Dermis microvascular lymphatic vessel endothelial cell (primary cell): ENCODE measurements at regions not wholly inside any gene's neighbourhood (a gene's known extent, or its start where the extent isn't known, plus 50 kb on each side); places are given as distances from the start of the nearest gene placed in this dataset.

ENCODE experiments used
- DNase-seq, 2 donors: peaks; one replicate each; pipeline versions ENCODE4 v3.0.0 to v3.0.0-alpha.2; 2010; ENCODE audit warnings: low read depth in 2 of 2

DNA sequence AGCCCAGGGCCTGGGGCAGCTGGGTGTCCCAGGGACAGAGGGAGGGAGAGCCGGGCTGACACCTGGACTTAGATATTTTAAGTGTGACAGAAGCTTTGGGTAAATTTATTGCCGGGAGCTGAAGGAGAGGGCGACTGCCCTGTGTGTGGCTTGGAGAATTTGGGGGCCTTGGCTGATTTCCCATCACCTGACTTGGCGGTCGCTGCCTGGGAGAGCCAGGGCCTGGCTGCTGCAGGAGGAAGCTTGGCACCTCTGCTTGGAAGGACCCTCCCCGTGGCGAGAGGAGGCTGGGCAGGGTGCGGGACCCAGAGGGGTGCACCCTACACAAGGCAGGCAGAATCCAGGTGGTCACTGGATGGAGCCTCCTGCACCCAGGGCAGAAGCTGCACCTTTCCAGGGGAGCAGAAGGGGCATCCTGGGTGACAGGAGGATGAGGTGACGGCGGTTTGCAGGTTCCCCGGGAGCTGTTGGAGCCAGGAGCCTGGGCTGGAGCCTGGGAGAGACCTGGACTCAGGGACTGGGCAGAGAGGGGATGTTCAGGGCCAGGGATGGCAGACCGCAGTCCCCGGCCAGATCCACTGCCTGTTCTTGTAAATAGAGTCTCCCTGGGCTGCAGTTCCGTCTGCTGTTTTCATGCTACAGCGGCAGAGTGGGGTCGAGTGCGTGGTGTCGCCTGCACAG is 72.0 kb downstream of the RGS12 start:
- no peak for DNase-seq

DNA sequence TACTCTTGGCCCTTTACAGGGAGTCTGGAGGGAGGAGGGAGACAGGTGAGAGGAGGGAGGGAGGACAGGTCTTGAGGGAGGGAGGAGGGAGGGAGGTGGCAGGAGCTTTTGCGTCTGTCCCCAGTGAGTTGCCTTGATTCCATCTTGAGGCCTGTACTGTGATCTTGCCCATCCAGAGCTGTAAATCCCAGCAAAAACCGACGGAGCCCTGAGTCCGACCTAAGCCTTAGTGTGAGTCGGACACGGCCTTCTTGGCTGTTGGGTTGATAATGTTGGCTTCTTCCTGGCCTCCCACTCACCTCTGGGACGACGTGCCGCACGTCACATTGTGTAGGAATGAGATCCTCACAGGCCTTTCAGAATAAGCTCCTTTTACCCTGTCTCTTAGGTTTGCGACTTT is 72.5 kb downstream of the RGS12 start:
- DNase-seq = no peak

DNA sequence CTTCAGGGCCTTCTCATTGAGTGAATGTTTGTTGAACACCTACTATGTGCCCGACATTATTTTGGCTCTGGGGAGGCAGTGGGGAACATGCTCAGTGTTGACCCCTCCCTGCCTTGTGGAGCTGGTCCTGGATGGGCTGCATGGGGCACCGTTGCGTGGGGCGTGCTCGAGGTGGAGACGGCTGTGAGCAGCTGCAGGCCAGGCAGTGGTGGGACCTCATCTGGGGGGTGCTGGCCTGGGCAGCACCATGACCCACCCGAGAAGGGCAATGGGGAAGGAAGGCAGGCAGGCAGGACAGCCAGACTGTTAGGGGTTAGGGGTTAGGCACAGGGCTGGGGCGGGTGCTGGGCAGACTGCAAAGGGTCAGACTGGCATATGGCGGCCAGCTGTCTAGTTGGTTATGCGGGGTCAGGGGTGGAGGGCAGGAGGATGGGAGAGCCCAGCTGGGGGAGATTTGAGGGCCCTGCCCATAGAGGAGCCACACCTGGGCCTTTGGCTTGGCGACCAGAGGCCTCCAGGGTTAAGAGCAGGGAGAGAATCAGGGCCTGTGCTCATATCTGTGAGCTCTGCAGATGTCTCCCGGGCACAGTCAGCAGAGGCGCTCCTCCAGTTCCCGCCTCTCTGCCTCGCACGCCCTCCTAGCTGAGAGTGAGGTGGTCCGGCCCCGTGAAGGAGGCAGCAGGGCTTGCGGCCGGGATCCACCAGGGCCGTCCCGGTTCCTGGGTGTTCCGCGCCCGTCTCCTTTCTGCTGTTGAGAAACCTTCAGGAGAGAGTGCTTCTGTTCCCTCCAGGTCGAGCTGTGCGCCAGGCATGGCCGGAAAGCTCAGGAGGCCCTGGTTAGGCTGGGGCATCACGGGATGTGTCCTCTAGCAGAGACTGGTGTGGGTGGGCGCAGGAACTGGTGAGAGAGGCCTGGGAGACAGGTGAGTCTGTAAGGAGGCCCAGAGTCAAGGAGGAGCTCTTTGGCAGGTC is 73.3 kb downstream of the RGS12 start:
- DNase-seq = no peak

DNA sequence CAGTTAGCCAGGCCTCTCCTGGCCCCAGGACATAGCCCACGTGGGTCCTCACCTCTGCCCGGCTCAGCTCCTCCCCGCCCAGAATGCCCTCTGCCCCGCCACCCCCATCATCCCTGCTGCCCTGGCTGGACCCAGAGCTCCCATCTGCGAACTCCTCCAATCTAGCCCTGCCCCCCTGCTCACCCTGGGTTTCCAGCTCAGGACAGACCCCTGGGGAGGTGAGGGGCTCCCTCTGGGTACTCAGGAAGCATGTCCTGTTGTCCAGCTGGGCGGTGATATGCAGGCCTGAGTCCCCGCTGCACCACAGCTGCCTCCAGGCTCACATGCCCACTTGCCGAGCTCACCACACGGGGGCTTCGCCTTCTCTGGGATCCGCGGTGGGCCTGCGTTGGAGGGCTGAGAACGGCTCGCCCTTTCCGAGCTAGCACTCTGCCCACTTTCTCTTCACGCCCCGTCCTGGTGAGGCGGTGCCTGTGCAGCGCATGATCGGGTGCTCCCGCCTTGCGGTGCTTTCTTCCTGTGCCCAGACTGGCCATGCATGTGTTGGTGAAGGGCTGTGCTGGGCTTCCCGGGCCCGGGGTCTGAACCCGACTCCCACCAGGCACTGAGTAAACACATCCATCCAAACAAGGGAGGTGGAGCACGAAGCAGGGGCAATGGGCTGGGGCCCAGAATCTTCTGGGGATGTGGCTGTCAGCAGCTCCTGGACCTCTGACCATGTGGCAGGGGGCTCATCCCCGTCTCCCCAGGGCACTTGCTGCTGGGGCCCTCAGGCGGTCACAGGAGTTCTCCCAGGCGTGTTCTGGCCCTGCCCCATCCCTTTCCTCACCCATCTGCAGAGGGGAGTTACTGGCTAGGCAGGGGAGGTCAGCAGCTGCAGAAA is 74.3 kb downstream of the RGS12 start:
- DNase-seq = no peak

DNA sequence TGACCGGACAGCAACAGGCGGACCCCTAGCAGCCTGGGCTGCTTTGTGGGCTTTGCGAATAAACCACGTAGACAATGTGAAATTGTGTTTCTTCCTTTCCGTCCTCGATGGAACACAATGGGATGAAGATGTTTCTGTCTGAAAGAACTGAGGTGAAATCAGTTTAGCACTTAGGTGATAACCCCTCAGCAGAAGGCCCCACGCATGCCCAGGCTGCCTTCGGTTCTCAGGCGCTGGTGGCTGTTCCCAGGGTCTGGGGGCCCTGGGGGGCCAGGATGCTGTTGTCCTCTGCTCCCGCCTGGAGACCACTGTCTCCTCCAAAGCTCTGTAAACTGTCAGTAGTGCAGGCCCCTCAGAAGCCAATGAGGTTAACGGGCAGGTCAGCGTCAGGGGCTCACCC is 73.9 kb upstream of the HGFAC start:
- no peak for DNase-seq

DNA sequence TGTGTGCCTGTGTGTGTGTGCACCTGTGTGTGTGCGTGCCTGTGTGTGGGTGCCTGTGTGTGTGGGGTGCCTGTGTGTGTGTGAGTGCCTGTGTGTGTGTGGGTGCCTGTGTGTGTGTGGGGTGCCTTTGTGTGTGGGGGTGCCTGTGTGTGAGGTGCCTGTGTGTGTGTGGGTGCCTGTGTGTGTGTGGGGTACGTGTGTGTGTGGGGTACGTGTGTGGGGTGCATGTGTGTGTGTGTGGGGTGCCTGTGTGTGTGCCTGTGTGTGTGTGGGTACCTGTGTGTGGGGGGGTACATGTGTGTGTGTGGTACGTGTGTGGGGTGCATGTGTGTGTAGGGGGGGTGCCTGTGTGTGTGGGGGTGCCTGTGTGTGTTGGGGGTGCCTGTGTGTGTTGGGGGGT is 73.4 kb upstream of the HGFAC start:
- no peak for DNase-seq

DNA sequence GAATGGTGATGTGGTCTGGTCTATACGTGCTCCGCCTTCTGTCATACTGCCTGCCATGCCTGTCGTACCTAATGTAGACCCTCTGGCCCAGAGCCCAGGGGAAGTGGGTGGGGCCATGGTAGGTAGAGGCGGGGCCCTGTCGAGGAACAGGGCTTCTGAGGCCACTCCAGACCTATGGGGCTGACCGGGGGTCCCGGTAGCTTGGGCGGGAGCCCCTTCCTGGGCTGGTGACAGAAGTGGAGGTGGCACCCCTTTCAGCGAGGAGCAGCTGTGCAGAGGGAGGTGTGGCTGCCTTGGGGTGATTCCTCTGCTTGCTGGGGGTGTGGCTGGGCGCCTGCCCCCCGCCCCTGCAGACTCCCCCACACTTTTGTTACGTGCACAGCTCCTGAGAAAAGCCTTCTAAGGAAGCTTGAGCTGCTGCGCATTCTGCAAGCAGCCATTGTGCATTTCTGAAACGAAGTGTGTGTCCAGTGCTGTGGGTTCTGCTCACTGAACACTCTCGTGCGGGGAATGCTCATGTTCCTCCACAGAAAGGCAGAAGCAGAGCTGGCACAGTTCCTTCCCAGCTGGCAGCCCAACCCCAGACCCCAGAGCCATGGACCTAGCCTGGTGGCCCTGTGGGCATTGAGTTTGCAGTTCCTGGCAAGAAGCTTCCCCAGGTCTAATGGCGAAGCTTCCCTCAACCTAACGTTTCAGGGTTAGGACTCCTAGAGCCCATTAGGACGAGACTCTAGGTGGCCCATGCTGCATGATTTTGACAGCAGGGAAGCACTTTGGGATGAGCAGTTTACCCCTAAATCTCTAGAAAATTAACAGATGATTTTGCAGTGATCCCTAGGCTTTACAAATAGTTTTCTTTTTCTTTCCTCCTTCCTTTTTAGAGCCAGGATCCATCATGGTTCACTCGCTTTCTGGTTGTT is 72.7 kb upstream of the HGFAC start:
- no peak for DNase-seq

DNA sequence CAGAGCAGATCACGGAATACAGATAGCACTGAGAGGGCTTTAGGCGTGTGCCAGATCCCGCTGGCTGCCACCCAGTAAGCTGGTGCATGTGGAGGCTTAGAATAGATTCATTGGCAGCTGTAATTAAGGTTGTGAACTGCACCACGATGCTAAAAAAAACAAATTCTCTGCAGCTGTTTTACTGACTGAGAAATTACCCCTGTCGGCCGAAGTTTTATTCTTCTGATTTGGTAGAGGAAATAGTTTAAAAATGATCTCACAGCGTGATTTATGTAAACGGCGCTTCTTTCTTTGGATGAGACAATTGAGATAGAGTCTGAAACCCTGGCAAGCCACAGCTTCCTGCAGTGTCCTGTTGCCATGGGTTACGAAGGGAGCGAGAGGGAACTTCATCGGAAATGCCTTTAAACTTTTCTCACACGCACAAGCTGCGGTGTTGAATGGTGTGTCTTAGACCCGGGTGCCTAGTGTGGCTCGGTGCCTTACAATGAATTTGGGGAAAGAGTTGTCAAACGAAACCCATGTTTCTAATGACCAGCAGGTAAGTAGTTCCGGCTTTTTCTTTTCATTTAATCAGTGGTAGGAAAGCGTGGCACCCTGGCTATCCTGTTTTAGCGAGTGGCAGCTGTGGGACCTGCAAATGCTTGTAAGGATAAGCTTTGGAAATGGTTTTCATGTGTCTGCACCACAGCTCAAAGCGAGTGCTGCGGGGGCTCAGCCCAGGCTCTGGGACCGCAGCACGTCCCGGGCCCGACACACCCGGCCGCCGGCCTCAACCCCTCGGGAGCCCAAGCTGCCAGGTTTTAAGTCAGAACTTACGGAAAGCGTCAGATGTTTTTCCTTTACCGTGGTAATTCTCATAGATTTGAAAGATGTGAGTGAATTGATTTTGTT is 71.7 kb upstream of the HGFAC start:
- peak; percentile 24 to 86 for DNase-seq

DNA sequence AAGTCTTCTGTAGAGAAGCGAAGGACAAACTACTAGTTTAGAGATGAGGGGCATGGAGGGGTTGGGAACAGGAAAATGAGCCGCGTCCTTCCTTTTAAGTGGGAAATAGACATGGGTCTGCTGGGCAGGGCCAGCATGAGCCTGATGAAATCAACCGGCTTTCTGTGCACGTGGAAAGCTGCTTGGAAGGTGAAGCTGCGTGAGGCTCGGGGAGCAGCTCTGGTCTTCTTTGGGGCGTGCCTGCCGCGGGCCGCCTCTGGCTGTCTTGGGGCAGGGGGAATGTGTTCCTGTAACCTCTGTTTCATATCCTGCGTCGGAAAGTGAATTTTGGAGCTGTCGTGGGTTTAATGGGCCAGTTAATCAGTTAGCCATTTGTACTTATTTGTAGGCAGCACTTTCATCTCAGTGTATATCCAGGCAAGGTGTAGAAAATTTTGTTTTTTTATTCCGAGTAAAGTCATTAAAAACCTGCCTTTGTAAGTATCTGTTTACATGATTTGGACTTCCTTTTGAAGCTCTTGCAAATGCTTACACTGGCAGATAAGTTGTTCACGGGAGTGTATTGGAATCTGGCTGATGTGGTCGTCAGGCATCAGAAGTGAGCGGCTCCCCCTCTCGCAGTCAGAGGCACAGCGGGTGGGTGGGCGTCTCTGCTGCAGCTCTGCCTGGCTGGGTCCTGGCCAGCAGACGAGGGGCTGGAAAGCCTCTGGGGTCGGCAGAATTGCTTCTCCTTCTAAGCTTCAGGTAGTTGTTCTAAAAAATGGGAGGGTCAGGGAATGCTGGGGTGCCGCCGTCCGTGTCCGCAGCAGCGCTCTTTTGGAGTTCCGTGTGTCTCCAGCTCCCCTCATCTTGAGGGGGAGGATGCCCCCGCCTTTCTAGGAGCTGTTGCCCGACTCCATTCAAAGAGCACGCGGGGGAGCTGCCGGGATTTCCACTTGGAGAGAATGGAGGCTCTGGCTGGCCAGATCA is 70.5 kb upstream of the HGFAC start:
- DNase-seq = peak in 1 of 2 donors; percentile 53

DNA sequence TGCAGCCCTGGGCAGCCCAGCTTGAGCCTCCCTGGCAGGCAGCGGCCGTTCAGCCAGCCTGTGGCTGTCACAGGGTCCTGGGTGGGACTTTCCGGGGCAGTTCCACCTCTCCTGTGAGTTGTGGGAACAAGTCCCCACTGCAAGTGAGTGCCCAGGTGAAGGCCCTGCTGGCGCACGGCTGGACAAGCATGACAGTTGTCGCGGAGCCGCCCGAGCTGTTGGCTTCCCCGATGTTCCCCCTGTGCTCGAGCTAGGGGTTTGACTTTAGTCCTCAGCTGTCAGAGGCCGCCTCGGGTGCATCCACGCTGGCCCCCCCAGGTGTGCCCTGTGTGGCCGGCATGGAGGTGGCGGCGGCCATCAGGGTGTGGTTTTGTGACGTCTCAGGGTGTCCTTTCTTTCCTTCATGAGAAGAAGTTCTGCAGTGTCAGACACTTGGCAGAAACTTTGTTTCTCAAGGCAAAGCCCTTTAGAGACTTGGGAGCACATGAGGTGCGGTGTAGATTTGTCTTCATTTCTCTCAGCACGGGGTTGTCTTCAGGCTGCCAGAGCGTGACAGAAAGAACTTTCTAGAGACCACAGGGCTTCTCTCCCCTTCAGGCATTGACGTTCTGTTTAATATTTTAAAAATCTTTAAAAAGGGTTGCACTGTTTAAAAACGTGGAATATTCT is 69.4 kb upstream of the HGFAC start:
- no peak for DNase-seq

DNA sequence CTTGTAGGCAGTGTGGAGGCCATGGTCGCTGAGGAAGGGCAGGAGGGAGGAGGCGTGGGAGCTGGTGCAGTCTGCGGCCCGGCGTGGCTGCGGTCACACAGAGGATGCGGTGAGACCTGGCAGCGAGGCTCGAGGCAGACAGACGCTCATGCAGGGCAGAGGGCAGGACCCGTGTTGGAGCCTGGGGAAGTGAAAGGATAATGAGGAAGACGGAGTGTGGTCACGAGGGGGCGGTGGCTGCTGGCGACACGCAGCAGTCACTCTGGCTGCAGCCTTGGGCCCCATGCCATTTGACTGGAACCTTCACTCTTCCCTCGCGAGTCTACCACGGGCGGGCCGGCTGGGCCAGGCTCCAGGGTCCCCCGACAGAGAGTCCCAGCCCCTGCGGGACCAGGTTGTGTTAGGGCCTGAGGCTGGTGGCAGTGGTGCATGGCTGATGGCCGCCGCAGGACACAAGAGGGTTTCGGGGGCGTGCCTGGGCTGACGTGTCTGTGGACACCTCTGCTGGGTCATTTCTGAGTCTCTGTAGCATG is 68.8 kb upstream of the HGFAC start:
- no peak for DNase-seq

DNA sequence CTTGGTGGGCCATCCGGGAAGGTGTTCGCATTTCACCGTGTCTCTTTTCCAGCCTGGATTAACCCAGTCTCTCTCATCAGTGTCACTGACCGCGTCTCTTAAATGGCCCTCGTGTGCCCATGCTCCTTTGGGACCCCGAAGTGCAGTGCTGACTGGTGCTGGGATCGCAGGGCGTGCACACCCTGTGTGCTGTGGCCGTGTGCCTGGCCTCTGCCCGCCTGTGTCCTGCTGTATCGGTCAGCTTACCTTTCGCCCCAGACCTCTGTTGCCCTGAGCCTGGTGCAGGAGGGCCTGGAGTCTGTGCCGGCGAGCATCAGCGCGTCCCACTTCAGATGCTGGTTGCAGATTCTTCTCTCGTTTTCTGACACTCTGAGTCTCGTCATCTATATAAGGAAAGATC is 68.3 kb upstream of the HGFAC start:
- no peak for DNase-seq

DNA sequence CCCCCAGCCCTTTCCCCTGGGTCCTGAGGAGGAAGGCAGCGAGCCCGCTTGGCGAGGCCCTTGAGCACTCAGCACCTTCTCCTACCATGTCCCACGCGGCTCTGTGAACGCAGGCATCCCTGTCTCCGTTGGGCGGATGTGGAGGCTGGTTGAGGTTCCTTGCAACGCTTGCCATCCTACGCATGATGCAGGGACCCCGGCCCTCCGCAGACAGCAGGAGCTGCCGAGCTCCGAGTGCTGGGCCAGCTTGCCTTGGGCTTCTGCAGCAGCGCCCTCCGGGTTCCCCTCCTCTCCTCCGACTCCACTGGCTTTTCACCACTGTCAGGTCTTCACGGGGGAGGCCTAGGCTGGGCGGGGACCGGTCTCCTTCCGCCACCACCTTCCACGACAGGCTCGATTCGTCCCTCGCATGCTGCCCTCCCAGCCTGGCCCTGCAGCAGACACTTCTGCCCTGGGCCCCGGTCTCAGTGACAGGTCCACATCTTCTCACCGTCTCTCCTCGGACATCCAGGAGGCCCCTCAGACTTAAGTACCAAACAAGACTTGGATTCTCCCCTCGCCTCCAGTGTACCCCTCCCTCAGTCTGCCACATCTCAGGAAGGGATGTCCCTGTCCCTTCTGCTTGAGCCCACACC is 67.6 kb upstream of the HGFAC start:
- no peak for DNase-seq

DNA sequence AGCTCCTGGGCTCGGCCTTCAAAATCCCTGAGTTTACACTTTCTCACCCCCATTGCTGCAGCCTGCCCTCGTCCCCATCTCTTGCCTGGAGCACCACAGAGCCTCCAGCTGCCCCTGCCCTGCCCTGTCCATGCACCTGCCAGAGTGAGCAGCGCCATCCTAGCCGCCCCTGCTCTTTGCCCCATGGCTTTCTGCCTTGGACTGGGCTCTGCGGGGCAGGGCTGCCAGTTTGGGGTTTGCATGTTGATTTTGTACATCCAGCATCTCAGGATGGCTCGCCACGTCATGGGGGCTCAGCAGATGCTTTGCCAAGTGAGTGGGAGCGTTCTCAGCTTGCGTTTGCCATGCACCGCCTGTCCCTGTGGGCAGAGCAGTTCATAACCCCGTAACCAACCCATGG is 67.1 kb upstream of the HGFAC start:
- no peak for DNase-seq

DNA sequence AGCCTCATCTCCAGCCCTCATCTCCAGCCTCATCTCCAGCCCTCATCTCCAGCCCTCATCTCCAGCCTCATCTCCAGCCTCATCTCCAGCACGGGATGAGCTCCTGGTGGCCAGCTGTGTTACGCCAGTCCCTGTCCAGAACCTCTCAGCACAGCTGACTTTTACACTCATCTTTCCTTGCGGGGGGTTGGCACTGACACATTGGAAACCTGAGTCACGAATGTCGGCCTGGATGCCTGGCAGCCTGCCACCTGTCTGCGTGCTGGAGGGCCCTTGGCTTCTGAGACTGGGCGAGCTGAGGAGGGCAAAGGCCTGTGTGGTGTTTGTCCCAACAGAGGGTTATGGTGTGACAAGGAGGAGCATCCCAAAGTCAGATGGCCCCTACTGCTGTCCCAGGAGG is 66.1 kb upstream of the HGFAC start:
- DNase-seq = peak; percentile 23 to 79

DNA sequence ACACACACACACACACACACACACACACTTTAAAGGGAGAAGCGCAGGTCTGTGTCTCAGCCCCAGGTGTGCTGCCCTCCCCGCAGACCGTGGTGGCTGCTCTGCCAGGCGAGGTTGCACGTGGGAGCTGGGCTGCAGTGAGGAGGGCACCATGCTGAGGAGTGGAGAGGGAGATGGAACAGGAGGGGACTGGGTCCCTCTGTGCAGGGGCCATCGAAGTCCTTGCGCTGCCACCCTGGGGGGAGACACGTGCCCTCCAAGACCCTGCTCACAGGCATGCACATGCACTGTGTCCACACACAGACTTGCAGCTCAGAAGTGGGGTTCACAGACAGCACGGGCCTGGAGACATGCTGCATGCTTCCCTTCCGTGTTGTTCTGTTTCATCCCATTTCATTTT is 65.5 kb upstream of the HGFAC start:
- DNase-seq = no peak

DNA sequence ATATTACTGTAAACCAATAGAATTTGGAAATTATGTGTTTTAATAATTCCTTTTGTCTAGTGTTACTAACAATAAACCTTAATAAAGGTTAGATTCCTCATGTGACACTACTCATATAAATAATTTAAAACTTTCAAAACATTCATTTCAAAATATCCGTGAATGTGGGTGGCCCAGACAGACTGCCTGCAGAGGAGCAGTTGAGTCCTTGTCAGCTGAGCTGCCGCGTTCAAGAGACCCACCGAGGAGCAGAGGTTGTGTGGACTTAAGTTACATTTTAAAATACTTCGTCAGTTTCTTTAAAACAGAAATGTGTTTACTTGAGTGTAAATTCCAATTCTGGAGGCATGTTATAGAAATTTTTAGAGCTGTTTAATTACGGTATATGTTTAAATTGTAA is 64.2 kb upstream of the HGFAC start:
- no peak for DNase-seq
